ENCODE measurements at regions not wholly inside any gene's neighbourhood (a gene's known extent, or its start where the extent isn't known, plus 50 kb on each side); places are given as distances from the start of the nearest gene placed in this dataset.
"Not testable (repeated sequence)": the region's sequence is repeated elsewhere in the genome, so short reads cannot be mapped to it uniquely, and the experiment has no call there.

DNA sequence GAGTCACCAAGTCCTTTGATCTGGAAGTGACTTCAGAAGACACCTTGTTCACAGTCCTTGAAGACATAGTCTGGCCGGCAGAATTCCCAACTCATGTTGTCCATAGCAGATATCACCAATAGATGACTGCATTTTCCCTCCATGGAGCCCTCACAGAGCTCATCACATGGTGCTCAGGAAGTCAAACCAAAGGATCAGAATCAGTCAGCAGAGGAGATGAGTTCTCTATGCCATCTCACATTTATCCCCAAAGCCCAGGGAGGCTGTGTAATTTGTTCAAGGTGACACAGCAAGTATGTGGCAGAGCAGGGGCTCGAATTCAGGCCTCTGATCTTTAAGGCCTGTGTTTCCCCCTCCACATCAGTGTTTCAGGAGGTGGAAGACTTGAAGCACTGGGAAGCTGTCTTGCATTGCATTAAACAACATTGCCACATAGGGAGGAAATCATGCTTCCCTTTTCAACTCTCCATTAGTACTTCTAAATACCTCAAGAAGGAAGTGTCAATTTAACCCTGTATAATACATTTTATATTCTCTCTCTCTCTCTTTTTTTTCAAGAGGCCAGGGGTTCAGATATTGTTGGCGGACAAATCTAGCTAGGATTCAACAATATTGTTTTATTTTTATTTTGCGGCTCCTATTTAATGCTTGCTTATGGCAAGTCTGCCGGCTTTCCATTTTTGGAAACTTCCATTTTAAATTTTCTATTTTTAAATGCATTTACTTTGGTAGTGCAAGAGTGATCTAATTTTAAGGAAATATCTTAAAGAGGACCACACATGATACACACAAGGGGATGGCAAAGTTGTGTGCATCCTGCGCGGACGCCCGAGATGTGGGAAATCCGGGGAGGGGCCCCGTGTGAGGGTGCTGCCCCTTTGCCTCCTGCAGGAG lies 61.9 kb downstream of the NPIPB5 start:
- in situ Hi-C loops (cut with MboI; ENCODE audit: low sequenced_read_pairs): not testable (repeated sequence)

- in situ Hi-C loops (cut with MboI; ENCODE audit: low sequenced_read_pairs): not testable (repeated sequence)
Observed at GRCh38 chr16:22573225-22573530, 62.5 kb downstream of the NPIPB5 start.

DNA sequence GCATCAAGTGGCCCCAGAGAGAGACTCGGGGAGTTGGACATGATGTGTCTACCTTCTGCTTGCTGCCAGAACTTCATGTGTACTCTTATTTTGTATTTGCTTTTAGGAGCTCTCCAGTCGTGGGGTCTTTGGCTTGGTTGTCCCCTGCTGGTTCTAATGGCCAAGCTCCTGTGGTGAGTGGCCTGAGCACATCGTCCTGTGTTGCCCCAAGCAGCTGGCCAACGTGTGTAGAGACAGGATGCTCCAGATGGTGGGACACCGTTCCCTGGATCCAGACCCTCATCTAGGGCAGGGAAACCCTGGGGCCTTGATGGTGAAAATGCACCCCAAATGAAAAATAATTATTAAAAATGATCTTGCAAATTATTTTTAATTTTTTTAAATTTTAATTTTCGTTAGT lies 65.8 kb downstream of the NPIPB5 start:
- in situ Hi-C loops (cut with MboI; ENCODE audit: low sequenced_read_pairs): not testable (repeated sequence)

DNA sequence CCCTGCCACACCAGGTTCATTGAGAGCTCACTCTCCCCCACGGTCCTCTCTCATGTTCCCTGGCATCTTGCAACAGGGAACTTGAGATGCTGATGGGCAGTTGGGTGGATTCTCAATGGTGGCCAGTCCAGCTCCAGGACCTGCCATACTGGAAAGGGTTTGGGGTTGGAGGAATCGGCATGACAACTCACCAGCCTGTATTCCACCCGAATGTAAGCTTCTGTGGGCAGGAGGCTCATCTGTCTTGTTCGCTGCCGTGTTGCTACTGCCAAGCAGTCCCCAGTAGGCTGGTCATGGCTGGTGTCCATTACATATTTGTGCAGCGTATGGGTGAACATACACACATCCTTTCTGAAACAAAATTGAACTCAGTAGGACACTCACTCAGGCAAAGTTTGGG lies 72.5 kb downstream of the NPIPB5 start:
- in situ Hi-C loops (cut with MboI; ENCODE audit: low sequenced_read_pairs): not testable (repeated sequence)

DNA sequence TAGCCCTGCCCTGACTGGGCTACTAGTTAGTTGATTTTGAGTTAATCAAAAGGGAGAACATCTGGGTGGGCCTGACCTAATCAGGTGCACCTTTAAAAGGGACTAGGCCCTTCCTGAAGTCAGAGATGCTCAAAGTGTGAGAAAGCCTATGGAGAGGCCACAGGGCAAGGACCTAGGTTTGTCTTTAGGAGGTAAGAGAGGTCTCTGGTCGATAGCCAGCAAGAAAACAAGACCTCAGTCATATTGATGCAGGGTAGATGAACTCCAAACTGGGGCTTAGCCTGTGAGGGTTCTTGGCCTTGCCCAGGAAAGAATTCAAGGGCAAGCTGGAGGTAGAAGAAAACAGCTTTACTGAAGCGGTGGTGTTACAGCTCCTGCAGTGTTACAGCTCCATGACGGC lies 73.8 kb downstream of the NPIPB5 start:
- in situ Hi-C loops (cut with MboI; ENCODE audit: low sequenced_read_pairs): not testable (repeated sequence)

GRCh38 chr16:22584941-22585340 lies 74.2 kb downstream of the NPIPB5 start:
- in situ Hi-C loops (cut with MboI; ENCODE audit: low sequenced_read_pairs): not testable (repeated sequence)

- in situ Hi-C loops (cut with MboI; ENCODE audit: low sequenced_read_pairs): not testable (repeated sequence)
Observed at GRCh38 chr16:22585431-22585830, 74.7 kb downstream of the NPIPB5 start.

DNA sequence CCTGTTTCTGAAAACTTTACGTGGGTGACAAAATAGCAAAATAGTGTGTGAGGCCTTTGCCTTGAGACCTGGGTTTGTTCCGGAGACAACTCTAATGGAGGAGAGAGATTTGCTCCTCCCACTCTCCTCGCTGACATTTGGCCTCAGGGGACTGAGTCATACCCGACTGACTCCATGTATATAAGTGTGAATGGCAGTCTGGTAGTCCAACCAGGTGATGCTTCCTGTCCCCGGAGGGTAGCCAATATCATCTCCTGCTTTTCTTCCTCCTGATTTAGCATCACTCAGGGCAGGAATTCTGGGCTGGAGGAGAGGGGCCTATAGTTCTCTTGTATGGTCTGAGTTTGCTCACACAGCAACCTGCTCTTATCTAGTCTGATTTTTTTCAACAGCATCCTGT lies 76.0 kb downstream of the NPIPB5 start:
- in situ Hi-C loops (cut with MboI; ENCODE audit: low sequenced_read_pairs): not testable (repeated sequence)

GRCh38 chr16:22589757-22590156 lies 79.1 kb downstream of the NPIPB5 start:
- in situ Hi-C loops (cut with MboI; ENCODE audit: low sequenced_read_pairs): not testable (repeated sequence)

- in situ Hi-C loops (cut with MboI; ENCODE audit: low sequenced_read_pairs): not testable (repeated sequence)
Observed at GRCh38 chr16:22596445-22597045, 85.9 kb downstream of the NPIPB5 start.

- in situ Hi-C loops (cut with MboI; ENCODE audit: low sequenced_read_pairs): not testable (repeated sequence)
Observed at GRCh38 chr16:22603744-22604143, 93.1 kb downstream of the NPIPB5 start.

- in situ Hi-C loops (cut with MboI; ENCODE audit: low sequenced_read_pairs): not testable (repeated sequence)
Observed at GRCh38 chr16:22606619-22607018, 95.9 kb downstream of the NPIPB5 start.

DNA sequence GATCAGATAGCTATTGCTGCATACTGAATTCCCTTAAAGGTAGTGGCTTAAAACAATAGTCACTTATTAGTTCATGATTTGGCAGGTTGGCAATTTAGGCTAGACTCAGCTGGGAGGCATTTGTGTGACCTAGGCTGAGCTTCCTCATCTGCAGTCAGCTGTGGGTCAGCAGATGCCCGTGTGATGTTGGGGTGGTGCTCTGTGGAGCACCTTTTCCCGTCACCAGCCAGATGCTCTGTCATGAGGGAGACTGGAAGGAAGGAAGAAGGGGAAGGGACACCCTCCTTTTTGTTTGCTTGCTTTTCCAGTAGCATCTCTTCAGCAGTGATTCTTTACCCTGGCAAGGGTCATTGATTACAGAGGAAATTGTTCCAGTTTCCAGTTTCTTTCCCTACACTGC lies 99.1 kb downstream of the NPIPB5 start:
- in situ Hi-C loops (cut with MboI; ENCODE audit: low sequenced_read_pairs): not testable (repeated sequence)

GRCh38 chr16:22611128-22611527 lies 100.4 kb downstream of the NPIPB5 start:
- in situ Hi-C loops (cut with MboI; ENCODE audit: low sequenced_read_pairs): not testable (repeated sequence)

DNA sequence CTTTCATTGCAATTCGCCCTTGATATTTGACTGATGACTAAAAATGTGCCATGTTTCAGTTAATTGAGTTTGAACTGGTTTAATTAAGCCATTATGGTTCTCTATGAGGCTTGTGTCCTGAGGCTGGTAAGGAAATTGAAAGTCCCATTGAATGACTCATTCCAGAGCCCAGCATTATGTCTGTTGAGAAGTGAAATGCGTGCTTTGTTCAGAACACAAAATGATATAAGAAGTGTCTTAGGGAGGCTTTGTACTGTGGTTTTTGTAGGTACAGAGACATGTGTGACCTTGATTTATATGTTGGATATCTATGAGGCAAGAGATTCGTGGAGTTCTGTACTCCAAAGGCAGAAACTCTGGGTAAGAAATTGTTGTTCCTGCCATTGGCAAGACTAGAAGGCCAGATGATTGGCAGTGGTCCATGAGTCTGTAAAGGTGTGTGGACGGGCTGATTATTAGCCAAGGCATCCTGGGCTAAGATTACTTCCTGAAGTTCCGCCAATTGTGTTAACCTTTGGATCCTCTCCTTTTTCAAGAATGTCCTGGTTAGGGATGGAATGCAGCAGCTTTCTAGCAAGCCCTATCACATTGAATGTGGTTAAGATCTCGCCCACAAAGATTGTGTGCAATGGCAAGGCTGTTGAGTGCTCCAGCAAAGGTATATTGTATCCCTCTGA lies 103.7 kb downstream of the NPIPB5 start:
- in situ Hi-C loops (cut with MboI; ENCODE audit: low sequenced_read_pairs): no loop called here

GRCh38 chr16:22618842-22619241 lies 108.2 kb downstream of the NPIPB5 start:
- in situ Hi-C loops (cut with MboI; ENCODE audit: low sequenced_read_pairs): no loop called here

DNA sequence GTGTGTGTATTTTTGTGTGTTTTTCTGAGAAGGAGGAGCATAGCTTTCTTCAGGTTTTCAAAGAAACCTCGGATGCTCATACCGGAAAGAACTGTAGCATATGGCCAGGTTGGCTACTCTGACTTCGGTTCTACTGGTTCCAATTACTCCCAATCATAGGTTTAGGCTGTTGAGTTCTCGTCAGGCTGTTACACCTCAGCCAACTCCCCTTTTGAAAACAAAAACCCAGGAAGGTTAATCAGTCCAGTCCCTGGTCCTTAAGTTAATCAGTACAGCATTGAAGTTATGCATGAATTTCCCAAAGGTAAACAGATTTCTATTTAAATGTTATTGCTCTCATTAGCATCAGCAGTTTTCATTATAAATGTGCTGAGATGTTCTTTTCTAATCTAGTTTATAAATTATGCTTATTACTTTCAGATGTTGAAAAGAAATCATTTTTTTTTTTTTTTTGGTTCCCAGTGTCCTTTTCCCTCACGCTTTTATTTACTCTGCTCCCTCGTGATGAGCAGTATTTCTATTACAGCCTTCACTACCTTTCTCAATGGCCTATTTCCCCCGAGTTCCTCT lies 111.0 kb downstream of the NPIPB5 start:
- in situ Hi-C loops (cut with MboI; ENCODE audit: low sequenced_read_pairs): no loop called here

- in situ Hi-C loops (cut with MboI; ENCODE audit: low sequenced_read_pairs): no loop called here
Observed at GRCh38 chr16:22622703-22623102, 112.0 kb downstream of the NPIPB5 start.

GRCh38 chr16:22623351-22623781 lies 112.7 kb downstream of the NPIPB5 start:
- in situ Hi-C loops (cut with MboI; ENCODE audit: low sequenced_read_pairs): no loop called here

- in situ Hi-C loops (cut with MboI; ENCODE audit: low sequenced_read_pairs): no loop called here
Observed at GRCh38 chr16:22624038-22624799, 113.5 kb downstream of the NPIPB5 start.
